ENCODE measurements at regions not wholly inside any gene's neighbourhood (a gene's known extent, or its start where the extent isn't known, plus 50 kb on each side); places are given as distances from the start of the nearest gene placed in this dataset.

- no peak for DNase-seq
Measured at GRCh38 chr14:58862416-58863160, 224.8 kb downstream of the DACT1 start.

GRCh38 chr14:58863661-58864345 lies 226.0 kb downstream of the DACT1 start:
- no peak for DNase-seq

GRCh38 chr14:58864751-58865513 lies 227.2 kb downstream of the DACT1 start:
- DNase-seq = no peak

- DNase-seq = no peak
Measured at GRCh38 chr14:58865514-58866281, 227.9 kb downstream of the DACT1 start.

- DNase-seq = no peak
Measured at GRCh38 chr14:58866391-58866790, 228.6 kb downstream of the DACT1 start.

GRCh38 chr14:58870961-58871360 lies 233.2 kb downstream of the DACT1 start:
- no peak for DNase-seq

- DNase-seq = no peak
Measured at GRCh38 chr14:58871573-58871972, 233.8 kb downstream of the DACT1 start.

- DNase-seq = no peak
Measured at GRCh38 chr14:58872061-58872460, 234.3 kb downstream of the DACT1 start.

GRCh38 chr14:58873228-58873953 lies 235.6 kb downstream of the DACT1 start:
- no peak for DNase-seq

GRCh38 chr14:58875613-58876012 lies 237.9 kb downstream of the DACT1 start:
- DNase-seq = no peak

- no peak for DNase-seq
Measured at GRCh38 chr14:58876608-58877007, 238.8 kb downstream of the DACT1 start.

GRCh38 chr14:58878439-58879139 lies 240.8 kb downstream of the DACT1 start:
- no peak for DNase-seq

GRCh38 chr14:58881433-58881832 lies 243.7 kb downstream of the DACT1 start:
- DNase-seq = no peak

- DNase-seq = no peak
Measured at GRCh38 chr14:58882577-58883018, 244.8 kb downstream of the DACT1 start.

GRCh38 chr14:58884442-58884841 lies 246.7 kb downstream of the DACT1 start:
- no peak for DNase-seq

- DNase-seq = no peak
Measured at GRCh38 chr14:58887931-58888330, 250.2 kb downstream of the DACT1 start.

GRCh38 chr14:58898655-58899316 lies 261.0 kb downstream of the DACT1 start:
- DNase-seq = no peak

GRCh38 chr14:58899317-58899713 lies 261.6 kb downstream of the DACT1 start:
- DNase-seq = no peak

GRCh38 chr14:58901826-58902225 lies 264.1 kb downstream of the DACT1 start:
- DNase-seq = no peak

- DNase-seq = no peak
Measured at GRCh38 chr14:58904776-58905175, 267.0 kb downstream of the DACT1 start.

- DNase-seq = no peak
Measured at GRCh38 chr14:58907803-58908202, 270.0 kb downstream of the DACT1 start.

Data from CD4-positive, alpha-beta T cell treated with Interleukin-12 subunit alpha and Interleukin-12 subunit beta, for 1 hour (primary cell).